ENCODE measurements at regions not wholly inside any gene's neighbourhood (a gene's known extent, or its start where the extent isn't known, plus 50 kb on each side); places are given as distances from the start of the nearest gene placed in this dataset.

DNA sequence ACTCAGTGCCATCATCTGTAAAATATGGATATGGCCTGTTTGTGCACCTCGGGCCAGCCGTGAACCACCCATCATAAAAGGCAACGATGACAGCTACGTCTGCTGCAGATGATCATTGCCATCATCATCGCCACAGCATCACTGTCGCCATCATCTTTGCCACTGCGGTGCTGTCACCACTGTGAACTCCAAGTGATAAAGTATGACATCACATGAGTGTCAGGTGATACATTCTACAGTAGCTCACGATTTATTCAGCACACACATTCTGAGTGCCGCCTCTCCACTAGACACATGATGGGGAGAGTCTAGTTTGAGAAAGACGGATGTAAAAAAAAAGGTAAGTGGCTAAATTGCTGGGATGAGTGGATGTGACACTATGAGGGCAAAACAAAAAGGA is 755.4 kb upstream of the RAB6C start:
- no peak for ATAC-seq
- Mint-ChIP-seq H3K9me3 (no peaks in the 10 kb centered on the region), H3K4me3 (no peak overlapping the region), H3K4me1 (no peaks in the 10 kb centered on the region), H3K27ac (no peak overlapping the region), H3K27me3 (peaks cover 6% of the 10 kb centered on the region), H3K36me3 (no peaks in the 10 kb centered on the region)

DNA sequence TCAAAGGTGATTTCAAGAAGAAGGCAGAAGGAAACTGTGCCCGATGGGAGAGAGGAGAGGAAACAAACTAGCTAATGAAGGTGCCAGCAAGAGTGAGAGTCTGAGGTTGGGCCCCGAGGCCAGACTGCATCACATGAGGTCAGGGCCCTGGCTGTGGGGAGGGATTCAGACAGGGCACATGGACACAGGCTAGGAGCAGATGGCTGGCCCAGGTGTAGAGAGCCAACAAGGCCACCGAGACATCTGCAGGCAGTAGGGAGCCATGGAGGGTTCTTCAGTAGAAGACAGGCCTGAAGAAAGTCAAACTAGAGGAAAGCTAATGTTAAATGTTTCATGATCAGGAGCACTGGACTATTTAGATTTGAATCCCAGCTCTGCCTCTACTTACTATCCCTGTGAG is 755.0 kb upstream of the RAB6C start:
- Mint-ChIP-seq H3K27me3 (peaks cover 8% of the 10 kb centered on the region), H3K36me3 (no peaks in the 10 kb centered on the region)

DNA sequence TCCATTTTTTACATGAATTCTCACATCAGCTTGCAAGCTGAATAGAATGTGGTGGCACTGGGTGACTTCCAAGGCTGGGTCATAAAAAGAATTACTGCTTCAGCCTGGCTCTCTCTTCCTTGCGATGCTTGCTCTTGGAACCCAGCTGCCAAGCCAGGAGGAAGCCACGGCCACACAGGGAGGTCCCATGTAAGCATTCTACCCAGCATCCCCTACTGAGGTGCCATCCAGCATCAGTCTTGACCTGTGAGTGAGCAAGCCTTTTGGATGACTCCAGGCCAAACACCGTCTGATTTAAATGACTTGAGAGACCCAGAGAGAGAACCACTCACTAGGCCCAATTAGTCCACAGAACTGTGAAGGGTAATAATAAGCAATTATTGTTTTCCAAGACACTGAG is 750.3 kb upstream of the RAB6C start:
- peaks cover 8% of the 10 kb centered on the region for H3K27me3 Mint-ChIP-seq

More for the DNA sequence above, 755.0 kb upstream of the RAB6C start:
- Mint-ChIP-seq H3K4me1 (no peaks in the 10 kb centered on the region), H3K9me3 (no peaks in the 10 kb centered on the region), H3K4me3 (no peak overlapping the region), H3K27ac (no peak overlapping the region)
- ATAC-seq = no peak

DNA sequence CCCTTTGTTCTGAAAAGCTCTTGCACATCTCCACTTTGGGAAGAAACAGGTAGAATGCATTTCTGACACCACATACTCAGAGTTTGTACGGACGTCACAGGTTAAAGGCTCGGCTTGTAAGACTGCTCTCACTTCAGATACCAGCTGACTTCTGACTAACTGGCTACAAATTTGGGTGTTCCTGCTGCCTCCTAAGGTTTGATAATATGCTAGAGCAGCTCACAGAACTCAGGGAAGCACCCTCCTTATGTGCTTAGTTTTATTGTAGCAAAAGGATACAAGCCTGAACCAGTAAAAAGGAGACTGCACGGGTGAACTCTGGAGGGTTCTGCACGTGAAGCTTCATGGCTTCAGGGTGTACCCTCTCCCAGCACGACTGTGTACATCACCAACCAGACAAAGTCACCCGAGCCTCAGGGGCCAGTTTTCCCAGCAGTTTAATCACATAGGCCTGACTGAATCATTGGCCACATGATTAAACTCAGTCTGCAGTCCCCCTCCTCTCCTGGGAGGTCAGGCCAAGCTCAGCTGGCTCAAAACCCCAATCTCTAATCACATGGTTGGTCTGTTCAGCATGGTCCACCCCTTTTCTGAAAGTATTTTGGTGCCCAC is 749.5 kb upstream of the RAB6C start:
- no peak overlapping the region for H3K4me3 Mint-ChIP-seq
- H3K27me3 Mint-ChIP-seq = peaks cover 8% of the 10 kb centered on the region
- no peak overlapping the region for H3K27ac Mint-ChIP-seq
- H3K9me3 Mint-ChIP-seq = no peaks in the 10 kb centered on the region
- H3K4me1 Mint-ChIP-seq = no peaks in the 10 kb centered on the region
- H3K36me3 Mint-ChIP-seq = no peaks in the 10 kb centered on the region
- no peak for ATAC-seq

More for the DNA sequence above, 750.3 kb upstream of the RAB6C start:
- H3K4me1 Mint-ChIP-seq = no peaks in the 10 kb centered on the region
- ATAC-seq = no peak
- no peak overlapping the region for H3K27ac Mint-ChIP-seq
- H3K9me3 Mint-ChIP-seq = no peaks in the 10 kb centered on the region
- no peak overlapping the region for H3K4me3 Mint-ChIP-seq
- H3K36me3 Mint-ChIP-seq = no peaks in the 10 kb centered on the region

DNA sequence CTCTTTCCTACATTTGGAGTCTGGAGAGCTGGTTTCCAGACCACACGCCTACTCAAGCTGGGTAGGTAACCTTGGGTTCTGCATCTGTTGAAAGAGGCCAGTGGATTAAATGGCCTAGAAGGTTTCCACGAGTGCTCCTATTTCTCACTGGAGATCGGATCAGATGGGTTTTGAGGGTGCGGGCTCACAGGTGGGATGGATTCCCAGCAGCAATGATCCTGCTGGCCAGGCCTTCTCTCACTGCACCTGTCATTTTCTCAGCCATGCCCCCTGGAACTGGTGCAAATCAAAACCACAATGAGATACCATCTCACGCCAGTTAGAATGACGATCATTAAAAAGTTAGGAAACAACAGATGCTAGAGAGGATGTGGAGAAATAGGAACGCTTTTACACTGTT is 747.5 kb upstream of the RAB6C start:
- H3K9me3 Mint-ChIP-seq = peaks cover 11% of the 10 kb centered on the region
- no peaks in the 10 kb centered on the region for H3K36me3 Mint-ChIP-seq
- peaks cover 8% of the 10 kb centered on the region for H3K27me3 Mint-ChIP-seq
- H3K4me1 Mint-ChIP-seq = no peaks in the 10 kb centered on the region
- no peak overlapping the region for H3K4me3 Mint-ChIP-seq
- no peak for ATAC-seq
- H3K27ac Mint-ChIP-seq = no peak overlapping the region

DNA sequence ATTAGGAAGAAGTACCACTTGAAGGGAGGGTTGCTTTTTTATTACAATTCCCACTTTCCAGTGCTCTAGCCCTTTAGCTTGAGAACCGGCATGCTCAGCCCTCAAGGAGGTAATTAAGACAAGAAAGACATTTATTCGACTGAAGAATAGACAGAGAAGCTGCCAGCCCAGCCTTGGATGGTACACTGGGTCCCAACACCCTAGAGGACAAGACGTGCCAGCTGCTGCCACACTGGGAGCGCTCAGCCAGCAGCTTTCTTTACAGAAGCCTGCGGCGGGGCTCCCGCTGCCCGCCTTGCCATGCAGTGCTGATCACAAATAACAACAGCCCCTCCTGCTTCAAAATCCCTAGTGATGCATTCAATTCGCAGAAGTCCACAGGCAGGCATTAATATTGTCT is 746.3 kb upstream of the RAB6C start:
- H3K36me3 Mint-ChIP-seq = no peaks in the 10 kb centered on the region
- peaks cover 11% of the 10 kb centered on the region for H3K9me3 Mint-ChIP-seq
- no peak overlapping the region for H3K4me3 Mint-ChIP-seq
- no peak overlapping the region for H3K27ac Mint-ChIP-seq
- peaks cover 8% of the 10 kb centered on the region for H3K27me3 Mint-ChIP-seq
- H3K4me1 Mint-ChIP-seq = no peaks in the 10 kb centered on the region
- no peak for ATAC-seq

DNA sequence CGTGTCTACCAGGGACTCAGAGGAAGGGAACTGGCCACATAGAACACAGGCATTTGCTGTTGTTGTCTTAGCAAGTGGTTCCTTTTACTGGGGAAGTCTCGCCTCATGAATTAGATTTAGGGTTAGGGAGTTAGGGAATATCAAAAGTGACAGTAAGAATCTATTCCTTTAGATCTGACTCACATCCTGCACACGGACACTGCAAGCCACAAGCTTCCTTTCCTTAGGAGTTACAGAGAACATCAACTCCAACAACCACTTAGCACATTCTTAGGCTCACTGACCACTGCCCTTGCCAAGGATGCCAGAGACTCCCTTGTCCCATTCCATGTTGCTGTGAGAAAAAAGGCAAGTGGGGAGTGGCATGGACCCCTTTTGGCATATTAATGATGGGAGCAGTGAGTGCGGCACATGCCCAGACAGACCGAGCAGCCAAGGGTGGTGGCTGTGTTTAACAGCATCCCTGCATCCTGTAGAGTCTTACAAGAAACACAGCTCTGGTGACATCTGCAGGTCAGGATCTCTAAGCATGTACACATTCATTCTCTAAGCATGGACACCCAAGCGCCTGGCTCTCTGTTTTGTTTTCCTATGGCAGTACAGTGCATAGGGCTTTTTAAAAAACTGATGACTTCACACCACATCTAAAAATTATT is 745.6 kb upstream of the RAB6C start:
- peaks cover 11% of the 10 kb centered on the region for H3K9me3 Mint-ChIP-seq
- H3K27ac Mint-ChIP-seq = no peak overlapping the region
- no peaks in the 10 kb centered on the region for H3K4me1 Mint-ChIP-seq
- H3K36me3 Mint-ChIP-seq = no peaks in the 10 kb centered on the region
- peak; percentile 17 for ATAC-seq
- no peak overlapping the region for H3K4me3 Mint-ChIP-seq
- peaks cover 4% of the 10 kb centered on the region for H3K27me3 Mint-ChIP-seq

DNA sequence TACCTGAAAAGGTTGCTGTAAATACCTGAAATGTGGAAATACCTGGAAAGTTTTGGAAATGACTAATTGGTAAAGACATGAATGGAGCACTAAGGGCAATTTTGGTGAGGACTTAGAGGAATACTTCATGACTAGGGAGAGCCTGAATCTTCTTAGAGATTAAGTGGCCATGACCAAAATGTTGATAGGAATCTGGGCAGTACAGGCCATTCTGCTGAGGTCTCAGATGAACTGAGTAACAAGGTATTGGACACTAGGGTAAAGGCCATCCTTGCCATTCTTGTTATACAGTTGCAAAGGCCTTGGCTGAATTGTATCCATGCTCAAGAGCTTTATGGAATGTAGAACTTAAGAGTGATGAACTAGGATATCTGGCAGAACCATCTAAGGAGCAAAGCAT is 742.9 kb upstream of the RAB6C start:
- Mint-ChIP-seq H3K4me1 (no peaks in the 10 kb centered on the region), H3K36me3 (no peaks in the 10 kb centered on the region), H3K27ac (no peak overlapping the region), H3K9me3 (peaks cover 11% of the 10 kb centered on the region), H3K27me3 (no peaks in the 10 kb centered on the region), H3K4me3 (no peak overlapping the region)
- no peak for ATAC-seq

DNA sequence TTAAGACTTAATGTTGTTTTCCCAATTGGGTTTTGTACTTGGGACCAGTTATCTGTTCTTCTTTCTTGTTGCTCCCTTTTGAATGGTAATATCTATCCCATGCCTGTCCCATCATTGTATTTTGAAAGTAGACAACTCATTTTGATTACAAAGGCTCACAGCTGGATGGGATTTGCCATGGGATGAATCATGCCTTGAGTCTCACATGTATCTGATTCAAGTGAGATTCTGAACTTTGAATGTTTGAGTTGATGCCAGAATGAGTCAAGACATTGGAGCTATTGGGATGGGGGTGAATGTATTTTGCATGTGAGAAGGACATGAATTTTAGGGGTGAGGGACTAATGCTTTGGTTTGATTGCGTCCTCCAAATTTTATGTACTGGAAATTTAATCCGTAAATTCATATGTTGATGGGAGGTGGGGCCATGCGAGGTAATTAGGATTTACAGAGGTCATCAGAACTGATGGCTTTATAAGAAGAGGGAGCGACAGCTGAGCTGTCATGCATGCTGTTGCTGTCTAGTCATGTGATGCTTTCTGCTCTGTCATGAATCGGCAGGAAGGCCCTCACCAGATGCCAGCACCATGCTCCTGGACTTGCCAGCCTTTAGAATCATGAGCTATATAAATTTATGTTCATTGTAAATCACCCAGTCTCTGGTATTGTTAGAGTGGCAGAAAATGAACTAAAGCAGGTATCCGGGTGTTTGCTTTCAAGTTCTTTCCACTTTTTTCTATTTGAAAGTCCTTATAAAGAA is 741.3 kb upstream of the RAB6C start:
- Mint-ChIP-seq H3K27me3 (peaks cover 13% of the 10 kb centered on the region), H3K36me3 (no peaks in the 10 kb centered on the region), H3K27ac (no peak overlapping the region), H3K4me1 (no peaks in the 10 kb centered on the region), H3K9me3 (peaks cover 11% of the 10 kb centered on the region), H3K4me3 (no peak overlapping the region)
- no peak for ATAC-seq

DNA sequence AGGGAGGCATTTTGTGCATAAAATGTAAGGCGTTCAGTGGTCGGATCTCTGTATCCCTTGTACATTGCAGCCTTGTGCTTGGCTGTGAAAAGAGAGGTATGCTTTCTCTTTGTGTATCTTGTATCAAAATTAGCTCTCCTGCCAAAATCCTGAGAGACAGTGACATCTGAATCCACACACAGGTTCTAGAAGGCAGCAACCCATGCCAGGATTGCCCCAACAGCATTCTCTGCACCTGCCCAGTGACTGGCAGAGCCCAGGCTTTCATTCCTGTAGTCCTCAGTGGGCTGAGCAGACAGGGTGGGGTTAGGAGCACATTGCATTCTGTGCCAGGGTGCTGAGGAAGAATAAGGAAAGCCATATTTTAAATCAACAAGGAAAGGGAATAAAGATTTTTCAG is 740.3 kb upstream of the RAB6C start:
- Mint-ChIP-seq H3K36me3 (no peaks in the 10 kb centered on the region), H3K27ac (no peak overlapping the region), H3K4me1 (no peaks in the 10 kb centered on the region), H3K4me3 (no peak overlapping the region), H3K27me3 (peaks cover 14% of the 10 kb centered on the region), H3K9me3 (peaks cover 11% of the 10 kb centered on the region)
- no peak for ATAC-seq

DNA sequence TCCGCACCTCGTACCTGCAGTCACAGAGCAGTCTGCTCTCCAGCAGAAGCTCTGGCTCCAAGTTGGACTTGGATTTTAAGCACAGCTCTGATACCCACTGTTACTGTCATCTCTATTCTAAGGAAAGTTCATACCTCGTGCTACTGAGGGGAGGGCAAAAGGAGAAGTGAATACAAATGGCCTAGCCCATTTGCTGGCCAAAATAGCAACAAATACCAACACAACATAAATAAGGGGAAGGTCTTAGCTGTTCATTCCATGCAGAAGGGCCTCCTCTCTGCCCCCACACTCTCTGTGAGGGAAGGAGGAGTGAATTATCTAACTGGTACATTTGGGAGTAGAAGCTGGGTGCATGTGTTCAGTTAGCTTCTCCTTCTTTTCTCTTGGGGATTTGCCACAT is 739.4 kb upstream of the RAB6C start:
- H3K27me3 Mint-ChIP-seq = peaks cover 14% of the 10 kb centered on the region
- H3K4me3 Mint-ChIP-seq = no peak overlapping the region
- H3K27ac Mint-ChIP-seq = no peak overlapping the region
- H3K4me1 Mint-ChIP-seq = no peaks in the 10 kb centered on the region
- ATAC-seq = no peak
- no peaks in the 10 kb centered on the region for H3K36me3 Mint-ChIP-seq
- peaks cover 11% of the 10 kb centered on the region for H3K9me3 Mint-ChIP-seq

DNA sequence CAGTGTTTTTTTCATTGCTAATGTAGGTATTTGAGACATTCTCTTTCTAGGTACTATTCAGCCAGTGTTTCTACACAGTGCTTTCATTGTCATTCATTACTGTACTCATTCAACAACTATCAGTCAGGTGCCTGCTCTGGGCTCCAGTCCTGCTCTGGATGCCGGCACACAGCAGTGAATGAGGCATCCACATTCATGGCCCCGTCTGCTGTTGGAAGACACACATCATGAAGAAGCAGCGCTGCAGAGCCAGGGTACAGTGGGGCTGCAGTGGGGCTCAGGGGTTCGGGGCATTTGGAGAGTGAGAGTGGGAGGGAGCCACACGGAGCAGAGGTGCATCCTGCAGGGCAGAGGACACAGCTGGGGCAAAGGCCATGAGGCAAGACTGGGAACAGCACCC is 737.2 kb upstream of the RAB6C start:
- Mint-ChIP-seq H3K4me3 (no peak overlapping the region), H3K4me1 (no peaks in the 10 kb centered on the region), H3K27ac (no peak overlapping the region), H3K9me3 (peaks cover 5% of the 10 kb centered on the region), H3K36me3 (no peaks in the 10 kb centered on the region), H3K27me3 (peaks cover 14% of the 10 kb centered on the region)
- ATAC-seq = peak; percentile 37

DNA sequence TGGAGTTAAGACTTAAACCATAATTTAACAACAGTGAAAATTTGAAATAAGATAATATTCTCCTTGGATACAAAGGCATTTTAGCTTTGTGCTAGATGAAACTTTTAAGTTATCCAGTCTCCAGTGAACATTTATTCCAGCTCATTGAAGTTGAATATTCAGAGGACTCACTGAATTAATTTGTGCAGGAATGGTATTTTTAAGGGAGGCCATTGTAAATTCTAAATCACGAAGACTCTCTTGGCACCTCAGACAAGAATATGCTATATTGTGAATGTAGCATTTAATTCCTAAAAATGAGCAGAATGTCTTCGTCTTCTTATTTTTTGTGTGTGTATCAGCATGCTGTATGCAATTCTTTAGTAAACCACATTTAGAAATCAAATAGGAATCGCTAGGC is 731.7 kb upstream of the RAB6C start:
- H3K27ac Mint-ChIP-seq = no peak overlapping the region
- H3K4me3 Mint-ChIP-seq = no peak overlapping the region
- peaks cover 5% of the 10 kb centered on the region for H3K27me3 Mint-ChIP-seq
- peaks cover 5% of the 10 kb centered on the region for H3K9me3 Mint-ChIP-seq
- H3K36me3 Mint-ChIP-seq = no peaks in the 10 kb centered on the region
- ATAC-seq = no peak
- no peaks in the 10 kb centered on the region for H3K4me1 Mint-ChIP-seq

DNA sequence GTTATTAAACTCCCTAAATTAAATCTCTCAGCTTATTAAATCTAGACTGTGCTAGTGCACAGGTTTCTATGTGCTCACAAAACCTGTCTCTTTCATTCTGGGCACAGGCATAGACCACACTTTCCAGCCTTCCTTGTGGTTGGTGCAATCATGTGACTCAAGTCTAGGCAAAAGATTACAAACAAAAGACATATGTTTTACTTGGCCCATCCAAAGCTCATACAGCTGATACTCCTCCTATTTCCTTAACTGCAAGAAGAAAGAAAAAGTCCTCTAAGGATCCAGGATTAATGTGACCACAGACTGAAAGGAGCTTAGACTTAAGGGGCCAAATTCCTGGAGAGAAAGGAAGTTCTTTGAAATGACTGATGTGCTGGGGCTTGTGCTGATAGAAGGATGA is 731.3 kb upstream of the RAB6C start:
- ATAC-seq = no peak
- Mint-ChIP-seq H3K36me3 (no peaks in the 10 kb centered on the region), H3K9me3 (peaks cover 5% of the 10 kb centered on the region), H3K4me1 (no peaks in the 10 kb centered on the region), H3K27me3 (peaks cover under 1% of the 10 kb centered on the region), H3K4me3 (no peak overlapping the region), H3K27ac (no peak overlapping the region)

DNA sequence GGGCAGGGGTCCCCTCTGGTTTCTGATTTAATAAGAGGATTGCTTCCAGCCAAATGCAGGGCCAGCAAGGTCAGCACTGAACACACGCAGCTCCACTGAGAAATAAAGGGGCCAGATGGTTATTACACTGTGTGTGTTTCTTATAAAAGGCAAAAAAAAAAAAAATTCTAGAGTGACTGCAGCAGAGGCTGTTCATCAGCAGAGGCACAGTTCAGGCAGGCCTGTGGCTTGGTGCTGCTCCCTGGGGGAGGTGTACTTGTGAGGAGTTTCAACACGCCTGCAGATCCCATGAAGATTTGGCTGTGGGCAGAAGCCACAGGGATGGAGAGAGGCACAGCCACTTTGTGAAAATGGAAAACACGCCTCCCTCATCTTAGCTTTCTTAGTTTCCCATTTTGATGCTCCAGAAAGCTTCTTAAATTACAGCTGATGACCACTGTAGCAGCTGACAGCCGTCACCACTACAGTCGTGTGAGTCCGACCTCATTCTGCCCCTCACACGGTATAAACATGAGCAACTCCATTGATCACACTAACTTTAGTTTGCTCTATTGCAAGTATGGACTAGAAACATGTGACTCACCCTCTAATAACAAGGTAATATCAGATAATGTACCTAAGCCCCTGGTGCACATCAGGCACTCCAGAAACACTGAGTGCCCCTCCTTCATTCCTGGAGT is 726.5 kb upstream of the RAB6C start:
- Mint-ChIP-seq H3K27ac (no peak overlapping the region), H3K4me3 (no peak overlapping the region), H3K27me3 (peaks cover 6% of the 10 kb centered on the region), H3K36me3 (no peaks in the 10 kb centered on the region), H3K9me3 (peaks cover 14% of the 10 kb centered on the region), H3K4me1 (no peaks in the 10 kb centered on the region)
- ATAC-seq = no peak

All from stimulated activated memory B cell treated with anti-CD40 and anti-IgM and Interleukin-4, amounts not matched to agents 10 μg/mL and 1 μg/mL and 100 μg/mL, for 72 hours (primary cell).